H9 (cell line): ENCODE measurements at regions not wholly inside any gene's neighbourhood (a gene's known extent, or its start where the extent isn't known, plus 50 kb on each side); places are given as distances from the start of the nearest gene placed in this dataset.

ENCODE experiments used
- DNase-seq: peaks from one replicate; pipeline ENCODE4 v3.0.0-alpha.2; 2017
- H2AFZ ChIP-seq: one replicate; pipeline ENCODE4 v1.6.1; 2013; ENCODE audit warnings: mild to moderate bottlenecking, low read length, control low read depth, moderate library complexity
- H2AK5ac ChIP-seq: 2 replicates; pipeline ENCODE4 v1.6.1; 2013; ENCODE audit warnings: low read length, control low read depth, mixed read lengths; ENCODE audit not compliant: insufficient read length
- H2BK120ac ChIP-seq: one replicate; pipeline ENCODE4 v1.6.1; 2013; ENCODE audit warnings: low read depth, mild to moderate bottlenecking, low read length, control low read depth, inconsistent platforms; ENCODE audit not compliant: poor library complexity, severe bottlenecking
- H2BK12ac ChIP-seq: 2 replicates; pipeline ENCODE4 v1.6.1; 2013; ENCODE audit warnings: low read length, control low read depth, mixed read lengths, low read depth; ENCODE audit not compliant: insufficient read length
- H2BK15ac ChIP-seq: 2 replicates; pipeline ENCODE4 v1.6.1; 2013; ENCODE audit warnings: low read depth, low read length, control low read depth
- H2BK20ac ChIP-seq: one replicate; pipeline ENCODE4 v1.6.1; 2013; ENCODE audit warnings: low read depth, mild to moderate bottlenecking, low read length, control low read depth, inconsistent platforms; ENCODE audit not compliant: poor library complexity, severe bottlenecking
- H2BK5ac ChIP-seq: 2 replicates; pipeline ENCODE4 v1.6.1; 2013; ENCODE audit warnings: low read length, control low read depth, mixed read lengths; ENCODE audit not compliant: insufficient read length
- H3K14ac ChIP-seq: 2 replicates; pipeline ENCODE4 v1.6.1; 2013; ENCODE audit warnings: low read length, control low read depth; ENCODE audit not compliant: insufficient read depth
- H3K18ac ChIP-seq: 2 replicates; pipeline ENCODE4 v1.6.1; 2013; ENCODE audit warnings: low read depth, mild to moderate bottlenecking, mixed read lengths, low read length, control low read depth; ENCODE audit not compliant: insufficient read length
- H3K23ac ChIP-seq: 2 replicates; pipeline ENCODE4 v1.6.1; 2013; ENCODE audit warnings: low read length, control low read depth, mixed read lengths, low read depth; ENCODE audit not compliant: insufficient read length
- H3K23me2 ChIP-seq: 2 replicates; pipeline ENCODE4 v1.6.1; 2013; ENCODE audit warnings: low read depth, mild to moderate bottlenecking, mixed read lengths, low read length, control low read depth; ENCODE audit not compliant: insufficient read length, poor library complexity, severe bottlenecking
- H3K27ac ChIP-seq: 2 replicates; pipeline ENCODE4 v1.5.1; 2013; ENCODE audit warnings: low read length, control low read depth, mixed read lengths, low read depth; ENCODE audit not compliant: insufficient read length
- H3K27me3 ChIP-seq: 2 replicates; pipeline ENCODE4 v1.6.1; 2013; ENCODE audit warnings: low read length, control low read depth, inconsistent platforms; ENCODE audit not compliant: insufficient read depth
- H3K4ac ChIP-seq: 2 replicates; pipeline ENCODE4 v1.6.1; 2013; ENCODE audit warnings: low read depth, mild to moderate bottlenecking, control low read depth, inconsistent platforms, low read length, moderate library complexity
- H3K4me1 ChIP-seq: 2 replicates; pipeline ENCODE4 v1.6.1; 2013; ENCODE audit warnings: low read length, control low read depth, inconsistent platforms; ENCODE audit not compliant: insufficient read depth
- H3K4me2 ChIP-seq: 2 replicates; pipeline ENCODE4 v1.6.1; 2013; ENCODE audit warnings: low read length, control low read depth, mixed read lengths; ENCODE audit not compliant: insufficient read length, insufficient read depth
- H3K56ac ChIP-seq: 2 replicates; pipeline ENCODE4 v1.6.1; 2013; ENCODE audit warnings: low read depth, mild to moderate bottlenecking, mixed read lengths, low read length, control low read depth; ENCODE audit not compliant: insufficient read length
- H3K79me1 ChIP-seq: 2 replicates; pipeline ENCODE4 v1.6.1; 2013; ENCODE audit warnings: low read depth, mild to moderate bottlenecking, moderate library complexity, low read length, control low read depth, inconsistent platforms; ENCODE audit not compliant: insufficient read depth, poor library complexity, severe bottlenecking
- H3K79me2 ChIP-seq: 2 replicates; pipeline ENCODE4 v1.6.1; 2013; ENCODE audit warnings: low read length, control low read depth, inconsistent platforms; ENCODE audit not compliant: insufficient read depth
- H3K9ac ChIP-seq: 2 replicates; pipeline ENCODE4 v1.6.1; 2013; ENCODE audit warnings: low read length, control low read depth, mixed read lengths; ENCODE audit not compliant: insufficient read length; ENCODE audit errors: extremely low read depth
- H3K9me3 ChIP-seq: one replicate; pipeline ENCODE4 v1.6.1; 2013; ENCODE audit warnings: low read depth, low read length, inconsistent platforms; ENCODE audit not compliant: control insufficient read depth
- H3T11ph ChIP-seq: one replicate; pipeline ENCODE4 v1.6.1; 2013; ENCODE audit warnings: mild to moderate bottlenecking, low read length, control low read depth, inconsistent platforms
- H4K20me1 ChIP-seq: one replicate; pipeline ENCODE4 v1.6.1; 2013; ENCODE audit not compliant: control insufficient read depth, insufficient read length, insufficient read depth
- H4K5ac ChIP-seq: 2 replicates; pipeline ENCODE4 v1.6.1; 2013; ENCODE audit warnings: low read depth, mild to moderate bottlenecking, mixed read lengths, low read length, control low read depth; ENCODE audit not compliant: insufficient read length
- H4K8ac ChIP-seq: replicated peaks from 2 replicates; pipeline ENCODE4 v1.6.1; 2013; ENCODE audit warnings: low read length, control low read depth, mixed read lengths, low read depth; ENCODE audit not compliant: insufficient read length
- H4K91ac ChIP-seq: 2 replicates; pipeline ENCODE4 v1.6.1; 2013; ENCODE audit warnings: low read depth, mild to moderate bottlenecking, moderate library complexity, mixed read lengths, low read length, control low read depth; ENCODE audit not compliant: insufficient read length
- H3K27ac Mint-ChIP-seq, 3 experiments: 2 replicates in 2 of 3; 3 replicates in 1 of 3; pipeline ENCODE4 v1.8.0; 2020 to 2021; ENCODE audit warnings: mixed read lengths in 3 of 3, mild to moderate bottlenecking in 1 of 3, moderate library complexity in 1 of 3
- H3K27me3 Mint-ChIP-seq: 2 replicates; pipeline ENCODE4 v1.8.0; 2021; ENCODE audit warnings: low read depth, mild to moderate bottlenecking, moderate library complexity, mixed read lengths
- H3K36me3 Mint-ChIP-seq, 3 experiments: 2 replicates in 2 of 3; 3 replicates in 1 of 3; pipeline ENCODE4 v1.8.0; 2020 to 2021; ENCODE audit warnings: low read depth in 3 of 3, mixed read lengths in 3 of 3; ENCODE audit not compliant: insufficient read depth in 1 of 3
- H3K4me1 Mint-ChIP-seq, 2 experiments: 2 replicates each; pipeline ENCODE4 v1.8.0; 2020; ENCODE audit warnings: mixed read lengths in 2 of 2
- H3K4me3 Mint-ChIP-seq, 2 experiments: 2 replicates in 1 of 2; 3 replicates in 1 of 2; pipeline ENCODE4 v1.8.0; 2020 to 2021; ENCODE audit warnings: mild to moderate bottlenecking in 2 of 2, mixed read lengths in 2 of 2, moderate library complexity in 1 of 2
- H3K9me3 Mint-ChIP-seq, 2 experiments: 2 replicates in 1 of 2; 3 replicates in 1 of 2; pipeline ENCODE4 v1.8.0; 2020; ENCODE audit warnings: mild to moderate bottlenecking in 2 of 2, mixed read lengths in 2 of 2, moderate library complexity in 1 of 2
- WGBS: extraction: QIAGEN DNeasy Blood & Tissue Kit; methylation state at CpG from one replicate; pipeline ENCODE4 v1.1.7; 2013; ENCODE audit warnings: missing lambda C conversion rate, low lambda C conversion rate, mixed read lengths; ENCODE audit not compliant: insufficient read length; ENCODE audit errors: extremely low coverage; 5-methylcytosine and 5-hydroxymethylcytosine counted together
- TF ChIP-seq, protein P1 (sequence below): fragments of 200-600 bp; sonication (generic); conservative IDR thresholded peaks from 3 replicates; pipeline ENCODE4 v1.8.0; 2021; ENCODE audit warnings: antibody characterized with exemption, mild to moderate bottlenecking

DNA sequence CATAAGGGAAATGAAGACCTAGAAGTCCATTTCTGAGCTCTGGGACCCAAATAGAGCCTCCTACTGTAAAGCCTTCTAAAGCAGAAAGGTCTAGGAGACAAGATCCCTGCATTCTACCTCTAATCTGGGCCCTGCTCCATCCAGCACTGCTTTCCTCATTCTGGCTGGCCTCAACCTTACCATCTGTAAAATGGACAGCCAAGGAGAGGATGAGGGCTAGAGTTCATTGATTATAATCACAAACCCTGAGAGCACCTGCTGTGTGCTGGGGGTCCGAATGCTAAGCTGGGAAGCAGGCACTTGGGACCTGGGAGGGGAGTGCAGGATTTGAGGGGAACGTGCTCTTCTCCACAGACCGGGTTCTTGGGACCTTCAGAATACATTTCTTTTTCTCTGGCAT, 454.0 kb upstream of the ZMIZ1 start:
- peaks cover 0 to 1% of the 10 kb centered on the region in 2 experiments; a peak in 2 of 5 replicates for H3K9me3 Mint-ChIP-seq
- H4K5ac ChIP-seq = no peak overlapping the region

More for the DNA sequence above, 454.0 kb upstream of the ZMIZ1 start:
- no peak overlapping the region for H3K14ac ChIP-seq
- H3T11ph ChIP-seq = no peak overlapping the region
- no peak overlapping the region for H2BK5ac ChIP-seq
- no peaks in the 10 kb centered on the region for H3K79me2 ChIP-seq
- Mint-ChIP-seq H3K4me3 (no peak overlapping the region), H3K4me1 (0 out of 4 replicates have a peak, but pooled peaks cover 0 to 2% of the 10 kb centered on the region in 2 experiments), H3K36me3 (no peaks in the 10 kb centered on the region; a peak in 1 of 7 replicates), H3K27ac (no peak overlapping the region), H3K27me3 (peaks cover 19% of the 10 kb centered on the region)
- no peak overlapping the region for H2BK20ac ChIP-seq
- H2BK12ac ChIP-seq = no peak overlapping the region
- no peak overlapping the region for H3K18ac ChIP-seq
- no peak overlapping the region for H4K8ac ChIP-seq
- no peak overlapping the region for H2BK120ac ChIP-seq
- no peaks in the 10 kb centered on the region for H3K4me1 ChIP-seq
- no peak overlapping the region for H2BK15ac ChIP-seq
- H4K91ac ChIP-seq = no peak overlapping the region
- H3K23me2 ChIP-seq = no peaks in the 10 kb centered on the region
- no peak overlapping the region for H2AFZ ChIP-seq
- no peak overlapping the region for H3K4ac ChIP-seq
- DNase-seq = no peak
- no CpG with 5 or more reads among the region's 3 CpGs for WGBS
- no peak overlapping the region for H3K56ac ChIP-seq
- no peaks in the 10 kb centered on the region for H3K27me3 ChIP-seq
- H4K20me1 ChIP-seq = no peaks in the 10 kb centered on the region
- no peak overlapping the region for H3K27ac ChIP-seq
- no peak overlapping the region for H2AK5ac ChIP-seq
- no peak overlapping the region for H3K4me2 ChIP-seq
- H3K79me1 ChIP-seq = no peaks in the 10 kb centered on the region
- H3K9ac ChIP-seq = no peak overlapping the region
- H3K9me3 ChIP-seq = no peaks in the 10 kb centered on the region
- TF ChIP-seq, protein P1, sequence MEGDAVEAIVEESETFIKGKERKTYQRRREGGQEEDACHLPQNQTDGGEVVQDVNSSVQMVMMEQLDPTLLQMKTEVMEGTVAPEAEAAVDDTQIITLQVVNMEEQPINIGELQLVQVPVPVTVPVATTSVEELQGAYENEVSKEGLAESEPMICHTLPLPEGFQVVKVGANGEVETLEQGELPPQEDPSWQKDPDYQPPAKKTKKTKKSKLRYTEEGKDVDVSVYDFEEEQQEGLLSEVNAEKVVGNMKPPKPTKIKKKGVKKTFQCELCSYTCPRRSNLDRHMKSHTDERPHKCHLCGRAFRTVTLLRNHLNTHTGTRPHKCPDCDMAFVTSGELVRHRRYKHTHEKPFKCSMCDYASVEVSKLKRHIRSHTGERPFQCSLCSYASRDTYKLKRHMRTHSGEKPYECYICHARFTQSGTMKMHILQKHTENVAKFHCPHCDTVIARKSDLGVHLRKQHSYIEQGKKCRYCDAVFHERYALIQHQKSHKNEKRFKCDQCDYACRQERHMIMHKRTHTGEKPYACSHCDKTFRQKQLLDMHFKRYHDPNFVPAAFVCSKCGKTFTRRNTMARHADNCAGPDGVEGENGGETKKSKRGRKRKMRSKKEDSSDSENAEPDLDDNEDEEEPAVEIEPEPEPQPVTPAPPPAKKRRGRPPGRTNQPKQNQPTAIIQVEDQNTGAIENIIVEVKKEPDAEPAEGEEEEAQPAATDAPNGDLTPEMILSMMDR = no peak
- H3K23ac ChIP-seq = no peak overlapping the region
